MM.1S (cell line): ENCODE measurements at regions not wholly inside any gene's neighbourhood (a gene's known extent, or its start where the extent isn't known, plus 50 kb on each side); places are given as distances from the start of the nearest gene placed in this dataset.

Source experiments
- EZH2phosphoT487 ChIP-seq: fragments of 300-600 bp; sonication (generic); IDR thresholded peaks from 2 replicates; pipeline ENCODE4 v1.6.1; 2018; ENCODE audit warnings: antibody characterized with exemption, low read length
- TF ChIP-seq, protein P1 (sequence below): fragments of 300-600 bp; sonication (generic); IDR thresholded peaks from 2 replicates; pipeline ENCODE4 v1.5.1; 2016; ENCODE audit warnings: antibody characterized with exemption, low read length, mixed read lengths

- TF ChIP-seq, protein P1, sequence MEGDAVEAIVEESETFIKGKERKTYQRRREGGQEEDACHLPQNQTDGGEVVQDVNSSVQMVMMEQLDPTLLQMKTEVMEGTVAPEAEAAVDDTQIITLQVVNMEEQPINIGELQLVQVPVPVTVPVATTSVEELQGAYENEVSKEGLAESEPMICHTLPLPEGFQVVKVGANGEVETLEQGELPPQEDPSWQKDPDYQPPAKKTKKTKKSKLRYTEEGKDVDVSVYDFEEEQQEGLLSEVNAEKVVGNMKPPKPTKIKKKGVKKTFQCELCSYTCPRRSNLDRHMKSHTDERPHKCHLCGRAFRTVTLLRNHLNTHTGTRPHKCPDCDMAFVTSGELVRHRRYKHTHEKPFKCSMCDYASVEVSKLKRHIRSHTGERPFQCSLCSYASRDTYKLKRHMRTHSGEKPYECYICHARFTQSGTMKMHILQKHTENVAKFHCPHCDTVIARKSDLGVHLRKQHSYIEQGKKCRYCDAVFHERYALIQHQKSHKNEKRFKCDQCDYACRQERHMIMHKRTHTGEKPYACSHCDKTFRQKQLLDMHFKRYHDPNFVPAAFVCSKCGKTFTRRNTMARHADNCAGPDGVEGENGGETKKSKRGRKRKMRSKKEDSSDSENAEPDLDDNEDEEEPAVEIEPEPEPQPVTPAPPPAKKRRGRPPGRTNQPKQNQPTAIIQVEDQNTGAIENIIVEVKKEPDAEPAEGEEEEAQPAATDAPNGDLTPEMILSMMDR: no peak
- TF ChIP-seq EZH2phosphoT487: no peak
Measured at GRCh38 chr4:120352739-120353138, 286.1 kb upstream of the MAD2L1 start.
